Heart left ventricle (tissue), 16 donors: ENCODE measurements at regions not wholly inside any gene's neighbourhood (a gene's known extent, or its start where the extent isn't known, plus 50 kb on each side); places are given as distances from the start of the nearest gene placed in this dataset.

Experiments
- ATAC-seq, 4 donors: fragments of 200-7000 bp; cut with Tn5 transposase; one replicate each; pipeline ENCODE4 v1.9.1; 2020 to 2022; ENCODE audit warnings: moderate library complexity in 4 of 4, mild to moderate bottlenecking in 3 of 4, moderate number of reproducible peaks in 1 of 4
- DNase-seq, 5 donors: peaks; one replicate each; pipeline ENCODE4 v3.0.0-alpha.2; 2020
- H3K27ac ChIP-seq, 12 donors: fragments of 200-600 bp; sonication (generic) in 4 of 12; one replicate each; pipeline versions ENCODE4 v1.5.0 to v1.8.0; 2016 to 2022; ENCODE audit warnings: mild to moderate bottlenecking in 2 of 12
- H3K27me3 ChIP-seq, 9 donors: fragments of 200-600 bp; sonication (generic) in 2 of 9; one replicate each; pipeline versions ENCODE4 v1.5.1 to v1.8.0; 2016 to 2022; ENCODE audit warnings: mild to moderate bottlenecking in 3 of 9
- H3K36me3 ChIP-seq, 9 donors: fragments of 200-600 bp; sonication (generic) in 2 of 9; one replicate each; pipeline versions ENCODE4 v1.5.0 to v1.8.0; 2018 to 2022; ENCODE audit warnings: mild to moderate bottlenecking in 2 of 9
- H3K4me1 ChIP-seq, 12 donors: fragments of 200-600 bp; sonication (generic) in 4 of 12; one replicate each; pipeline versions ENCODE4 v1.5.0 to v1.8.0; 2016 to 2022; ENCODE audit warnings: mild to moderate bottlenecking in 3 of 12
- H3K4me3 ChIP-seq, 12 donors: fragments of 200-600 bp; sonication (generic) in 4 of 12; one replicate each; pipeline versions ENCODE4 v1.5.0 to v1.8.0; 2017 to 2022; ENCODE audit warnings: mild to moderate bottlenecking in 9 of 12, moderate library complexity in 4 of 12
- H3K9me3 ChIP-seq, 12 donors: fragments of 200-600 bp; sonication (generic) in 4 of 12; one replicate each; pipeline versions ENCODE4 v1.5.0 to v1.8.0; 2016 to 2022; ENCODE audit warnings: mild to moderate bottlenecking in 1 of 12
- POLR2A ChIP-seq, 2 donors: fragments of 450-650 bp; IDR thresholded peaks; one replicate each; pipeline ENCODE4 v1.6.1; 2017; ENCODE audit warnings: antibody characterized with exemption in 2 of 2, mild to moderate bottlenecking in 2 of 2, moderate library complexity in 2 of 2
- WGBS, 4 donors: extraction: QIAGEN DNeasy Blood & Tissue Kit in 2 of 4; methylation state at CpG; one replicate each; pipeline versions ENCODE4 v1.1.5 to v1.1.7; 2013 to 2018; 5-methylcytosine and 5-hydroxymethylcytosine counted together
- intact Hi-C, 10 donors: fragments of 100-400 bp; cut with DNase I; formaldehyde crosslinking; loops; one replicate each; pipeline versions ENCODE4 v1.11.1 to v1.14.2; 2022
- TF ChIP-seq, protein P1 (sequence below), 12 donors: fragments of 200-600 bp; sonication (generic) in 4 of 12; IDR thresholded peaks; one replicate each; pipeline versions ENCODE4 v1.5.0 to v1.8.0; 2018 to 2022; ENCODE audit warnings: antibody characterized with exemption in 12 of 12, mild to moderate bottlenecking in 5 of 12
- donor health status: ischemic (EF 13 %, LVEDD 7.1; RV severe dilation, severe dysfunction).
- donor health status: healthy with polysubstance abuse.
- donor health status: DM: no; HTN: yes; CAD: no.
- donor health status: DM: no; HTN: no; CAD: no.
- donor health status: ischemic (EF 25% LVEDD 6.9; RV normal size, moderate dysfunction).
- donor health status: ischemic (EF 25% LVEDD 5.7; RV mildly dilated, moderate dysfunction).
- donor health status: healthy.
- donor health status: DM: yes; HTN: yes; CAD: no.
- donor health status: ischemic (EF 35%, LVEDD 5.7; RV mildly dilated, moderate dysfunction).
- donor health status: nonischemic (EF 11% LVEDD 7.7; RV severe dilation, severe dysfunction).
- donor health status: DM: yes; HTN: yes; CAD: no.
- donor health status: PGD.
- donor health status: ischemic (EF 29% LVEDD 5.4; RV normal size, mild dysfunction).
- donor health status: nonischemic (EF 23%, LVEDD 6.1; RV moderate dilation, normal function).

GRCh38 chr3:187871204-187871591, 125.9 kb upstream of the BCL6 start:
- TF ChIP-seq, protein P1, sequence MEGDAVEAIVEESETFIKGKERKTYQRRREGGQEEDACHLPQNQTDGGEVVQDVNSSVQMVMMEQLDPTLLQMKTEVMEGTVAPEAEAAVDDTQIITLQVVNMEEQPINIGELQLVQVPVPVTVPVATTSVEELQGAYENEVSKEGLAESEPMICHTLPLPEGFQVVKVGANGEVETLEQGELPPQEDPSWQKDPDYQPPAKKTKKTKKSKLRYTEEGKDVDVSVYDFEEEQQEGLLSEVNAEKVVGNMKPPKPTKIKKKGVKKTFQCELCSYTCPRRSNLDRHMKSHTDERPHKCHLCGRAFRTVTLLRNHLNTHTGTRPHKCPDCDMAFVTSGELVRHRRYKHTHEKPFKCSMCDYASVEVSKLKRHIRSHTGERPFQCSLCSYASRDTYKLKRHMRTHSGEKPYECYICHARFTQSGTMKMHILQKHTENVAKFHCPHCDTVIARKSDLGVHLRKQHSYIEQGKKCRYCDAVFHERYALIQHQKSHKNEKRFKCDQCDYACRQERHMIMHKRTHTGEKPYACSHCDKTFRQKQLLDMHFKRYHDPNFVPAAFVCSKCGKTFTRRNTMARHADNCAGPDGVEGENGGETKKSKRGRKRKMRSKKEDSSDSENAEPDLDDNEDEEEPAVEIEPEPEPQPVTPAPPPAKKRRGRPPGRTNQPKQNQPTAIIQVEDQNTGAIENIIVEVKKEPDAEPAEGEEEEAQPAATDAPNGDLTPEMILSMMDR (IDR thresholded peaks at IDR 0.05): no peak
- TF ChIP-seq POLR2A (IDR thresholded peaks at IDR 0.05): no peak
- DNase-seq (no peak), ATAC-seq (no peak)
- Histone ChIP-seq H3K36me3 (no peaks in the 10 kb centered on the region), H3K27ac (no peak overlapping the region), H3K4me1 (no peaks in the 10 kb centered on the region), H3K9me3 (no peaks in the 10 kb centered on the region), H3K27me3 (no peaks in the 10 kb centered on the region), H3K4me3 (no peak overlapping the region)
- intact Hi-C loops: no loop called here

GRCh38 chr3:187871848-187872247, 126.6 kb upstream of the BCL6 start:
- intact Hi-C loops: no loop called here
- no peaks in the 10 kb centered on the region for H3K4me1 ChIP-seq
- ATAC-seq (no peak), DNase-seq (no peak)
- WGBS, 4 donors: 67 to 86% (median 73%) methylated on average over 1 of the region's 1 CpG
- no peaks in the 10 kb centered on the region for H3K9me3 ChIP-seq
- no peaks in the 10 kb centered on the region for H3K36me3 ChIP-seq
- TF ChIP-seq POLR2A (IDR thresholded peaks at IDR 0.05): no peak
- TF ChIP-seq, protein P1 (IDR thresholded peaks at IDR 0.05): no peak
- H3K4me3 ChIP-seq: no peak overlapping the region
- no peak overlapping the region for H3K27ac ChIP-seq
- no peaks in the 10 kb centered on the region for H3K27me3 ChIP-seq

DNA sequence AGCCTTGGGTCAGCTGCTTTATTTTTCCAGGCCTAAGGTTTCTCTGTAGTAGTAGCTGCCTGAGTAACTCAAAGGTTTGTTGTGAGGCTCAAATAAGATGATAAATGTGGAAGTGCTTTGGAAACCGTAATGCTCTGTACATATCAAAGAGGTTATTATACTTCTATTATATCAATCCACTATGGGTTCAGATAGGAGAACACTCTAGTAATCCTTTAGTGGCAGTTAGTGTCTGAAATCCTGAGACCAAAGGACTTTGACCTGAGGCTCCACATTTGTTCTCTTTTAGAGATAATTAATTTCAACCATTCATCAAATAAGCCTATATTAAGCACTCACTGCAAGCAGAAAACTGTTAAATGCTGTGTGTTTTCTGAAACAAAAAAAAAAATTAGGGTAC, 128.6 kb upstream of the BCL6 start:
- ATAC-seq (no peak), DNase-seq (no peak)
- Histone ChIP-seq H3K27me3 (no peaks in the 10 kb centered on the region), H3K36me3 (no peaks in the 10 kb centered on the region), H3K4me1 (no peaks in the 10 kb centered on the region), H3K9me3 (no peaks in the 10 kb centered on the region), H3K4me3 (no peak overlapping the region), H3K27ac (no peak overlapping the region)
- TF ChIP-seq, protein P1 (IDR thresholded peaks at IDR 0.05): no peak
- no peak for TF ChIP-seq POLR2A (IDR thresholded peaks at IDR 0.05)
- intact Hi-C loops: no loop called here
- WGBS, 4 donors: 88 to 97% (median 93%) methylated on average over 1 of the region's 1 CpG

DNA sequence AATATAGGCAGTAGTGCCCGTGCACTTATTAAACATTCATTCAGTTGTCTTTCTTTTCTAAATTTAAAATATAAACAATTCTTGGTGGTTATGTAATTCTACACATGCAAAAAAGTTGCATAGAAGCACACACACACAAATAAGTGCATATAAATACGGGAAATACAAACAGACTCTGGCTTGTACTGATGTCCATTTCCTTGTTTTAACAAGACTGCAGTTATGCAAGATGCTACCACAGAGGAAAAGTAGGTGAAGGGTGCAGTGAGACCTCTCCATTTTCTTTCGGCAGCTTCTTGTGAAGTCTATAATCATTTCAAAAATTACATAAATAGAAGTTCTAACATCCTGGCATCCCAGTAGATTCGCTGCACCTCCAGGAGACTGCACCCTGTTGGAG, 130.6 kb upstream of the BCL6 start:
- 86 to 93% (median 91%) methylated on average over 4 of the region's 4 CpGs for whole genome bisulfite sequencing, 4 donors
- no peak for ATAC-seq
- Histone ChIP-seq H3K27ac (no peak overlapping the region), H3K36me3 (no peaks in the 10 kb centered on the region), H3K4me1 (no peaks in the 10 kb centered on the region), H3K4me3 (no peak overlapping the region), H3K27me3 (no peaks in the 10 kb centered on the region), H3K9me3 (no peaks in the 10 kb centered on the region)
- TF ChIP-seq, protein P1 (IDR thresholded peaks at IDR 0.05): no peak
- no peak for TF ChIP-seq POLR2A (IDR thresholded peaks at IDR 0.05)
- intact Hi-C loops: no loop called here
- DNase-seq: no peak
